Urinary bladder (tissue), 3 donors: ENCODE measurements at regions not wholly inside any gene's neighbourhood (a gene's known extent, or its start where the extent isn't known, plus 50 kb on each side); places are given as distances from the start of the nearest gene placed in this dataset.
"Not testable (repeated sequence)": the region's sequence is repeated elsewhere in the genome, so short reads cannot be mapped to it uniquely, and the experiment has no call there.

ENCODE experiments used
- DNase-seq: peaks from one replicate; pipeline ENCODE4 v3.0.0-alpha.2; 2015; ENCODE audit errors: extremely low spot score
- H3K27ac ChIP-seq: one replicate; pipeline ENCODE4 v1.5.1; 2013; ENCODE audit warnings: low read depth, mild to moderate bottlenecking, moderate library complexity
- H3K36me3 ChIP-seq: one replicate; pipeline ENCODE4 v1.6.1; 2013; ENCODE audit warnings: mild to moderate bottlenecking, moderate library complexity; ENCODE audit not compliant: insufficient read depth
- H3K4me1 ChIP-seq: one replicate; pipeline ENCODE4 v1.6.1; 2013; ENCODE audit warnings: mild to moderate bottlenecking, moderate library complexity; ENCODE audit not compliant: insufficient read depth
- H3K4me3 ChIP-seq: one replicate; pipeline ENCODE4 v1.5.1; 2013; ENCODE audit warnings: low read depth, low read length
- WGBS: extraction: QIAGEN DNeasy Blood & Tissue Kit; methylation state at CpG from one replicate; pipeline ENCODE4 v1.1.7; 2013; 5-methylcytosine and 5-hydroxymethylcytosine counted together
- donor health status: healthy with polysubstance abuse.
- donor health status: healthy.

DNA sequence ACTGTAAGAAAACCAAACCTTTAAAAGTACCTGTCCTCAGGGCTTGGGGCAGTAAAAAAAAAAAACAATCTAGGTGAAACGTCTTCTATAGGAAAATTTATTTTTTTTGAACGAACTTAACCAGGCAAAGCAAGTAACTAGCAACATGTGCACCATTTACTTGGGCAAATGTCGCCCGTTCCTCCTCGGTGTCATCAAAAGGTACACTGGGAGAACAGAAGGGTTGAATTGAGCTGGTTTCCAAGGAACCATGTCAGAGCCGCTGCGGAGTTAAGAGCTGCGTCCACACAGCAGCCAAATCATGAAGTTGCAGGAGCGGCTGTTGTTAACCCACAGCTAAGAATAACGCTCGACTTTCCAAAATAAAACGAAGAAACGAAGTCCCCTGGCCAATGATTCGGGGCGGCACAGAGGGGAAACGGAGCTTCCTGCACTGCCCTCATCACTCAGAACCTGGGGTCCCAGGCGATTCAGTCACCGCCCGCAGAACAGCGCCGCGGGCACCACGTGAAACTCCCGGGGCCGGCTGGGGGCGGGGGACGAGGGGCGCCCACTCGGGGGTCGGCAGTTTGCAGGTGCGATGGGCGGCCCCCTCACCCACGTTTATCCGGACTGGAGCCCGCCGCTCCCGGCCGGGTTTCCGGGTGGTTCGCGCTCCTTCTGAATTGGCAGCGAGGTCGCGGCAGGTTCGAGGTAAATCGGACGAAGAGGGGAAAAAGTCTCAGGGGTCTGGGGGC lies 53.6 kb upstream of the PLGLB1 start:
- H3K36me3 ChIP-seq, H3K4me1 ChIP-seq, DNase-seq: not testable (repeated sequence)
- WGBS: under 1% methylated on average over 40 of the region's 47 CpGs
- peak overlapping the region; percentile 38 for H3K27ac ChIP-seq
- peak overlapping the region; percentile 67 for H3K4me3 ChIP-seq

- H3K36me3 ChIP-seq, DNase-seq, H3K4me1 ChIP-seq: not testable (repeated sequence)
- peak overlapping the region; percentile 67 for H3K4me3 ChIP-seq
- peak overlapping the region; percentile 85 for H3K27ac ChIP-seq
- under 1% methylated on average over 55 of the region's 64 CpGs for WGBS
Measured at GRCh38 chr2:87075791-87076252, 54.2 kb upstream of the PLGLB1 start.

DNA sequence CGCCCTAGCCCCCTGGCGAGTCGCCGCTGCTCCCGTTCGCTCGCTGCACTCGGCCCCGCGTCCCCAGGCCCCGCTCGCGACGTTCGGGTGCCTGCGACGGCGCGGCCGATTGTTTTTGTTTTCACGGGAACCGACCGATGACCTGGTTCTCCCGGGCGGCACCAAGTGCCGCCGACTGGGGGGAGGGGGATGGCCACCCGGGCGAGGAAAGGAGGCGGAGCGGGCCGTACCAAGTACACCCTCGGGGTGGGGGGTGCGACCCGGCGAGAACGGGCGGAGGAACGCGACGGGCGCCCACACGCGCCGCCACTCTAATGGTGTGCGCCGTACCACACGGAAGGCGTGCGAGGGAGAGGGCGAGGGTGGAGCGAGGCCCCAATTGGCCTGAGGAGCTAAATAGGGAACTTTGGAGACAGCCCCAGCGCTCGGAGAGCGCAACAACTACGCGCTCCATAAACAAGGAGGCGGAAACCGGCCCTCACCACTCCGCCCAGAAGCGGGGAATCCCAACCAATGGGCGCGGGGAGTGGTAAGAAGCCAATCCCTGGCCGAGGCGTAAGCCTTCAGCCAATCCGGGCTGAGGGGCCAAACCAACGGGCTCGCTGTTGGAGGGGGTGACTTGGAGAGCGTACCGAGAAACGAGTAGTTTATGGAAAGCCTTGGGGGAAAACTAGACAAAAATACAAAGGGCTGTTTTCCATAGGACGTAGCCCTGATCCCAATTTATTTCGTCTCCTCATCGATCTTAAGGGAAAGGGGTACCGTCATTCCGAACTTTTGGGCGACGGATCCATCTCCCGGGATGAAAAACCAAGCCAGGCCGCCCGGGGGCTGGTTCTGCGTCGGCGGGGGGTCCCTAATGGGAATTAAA lies 54.8 kb upstream of the PLGLB1 start:
- H3K36me3 ChIP-seq, H3K4me1 ChIP-seq: not testable (repeated sequence)
- DNase-seq: peak; percentile 48
- Histone ChIP-seq H3K4me3 (peak overlapping the region; percentile 67), H3K27ac (peak overlapping the region; percentile 92)
- WGBS: under 1% methylated on average over 72 of the region's 84 CpGs

GRCh38 chr2:87077124-87077446 lies 55.4 kb upstream of the PLGLB1 start:
- not testable (repeated sequence) for H3K36me3 ChIP-seq, DNase-seq, H3K4me1 ChIP-seq
- Histone ChIP-seq H3K4me3 (peak overlapping the region; percentile 43), H3K27ac (peak overlapping the region; percentile 92)
- WGBS: 8% methylated on average over 1 of the region's 26 CpGs

- not testable (repeated sequence) for DNase-seq, H3K4me3 ChIP-seq, H3K4me1 ChIP-seq, H3K36me3 ChIP-seq, H3K27ac ChIP-seq
- no CpG with 5 or more reads among the region's 2 CpGs for WGBS
Measured at GRCh38 chr2:87081727-87082126, 60.1 kb upstream of the PLGLB1 start.

DNA sequence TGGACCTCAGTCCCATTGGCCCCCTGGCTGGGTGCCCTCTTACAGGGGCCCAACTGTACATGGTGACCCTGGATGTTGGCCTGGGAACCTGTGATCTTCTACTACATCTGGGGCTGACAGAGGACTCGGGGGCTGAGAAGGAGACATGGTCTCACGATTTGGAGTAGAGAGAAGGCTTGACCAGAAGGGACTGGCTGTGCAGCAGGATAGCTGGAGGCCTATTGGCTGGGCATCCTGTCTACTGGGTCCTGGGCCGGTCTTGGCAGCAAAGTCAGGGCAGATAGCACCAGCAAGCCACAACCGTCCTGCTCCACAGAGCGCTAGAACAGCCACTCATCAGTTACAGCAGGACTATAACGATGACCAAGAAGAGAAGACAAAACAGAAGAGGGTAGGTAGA lies 66.4 kb upstream of the PLGLB1 start:
- not testable (repeated sequence) for H3K36me3 ChIP-seq, H3K4me3 ChIP-seq, H3K4me1 ChIP-seq, H3K27ac ChIP-seq, DNase-seq
- 93% methylated on average over 6 of the region's 6 CpGs for WGBS

- 57% methylated on average over 2 of the region's 5 CpGs for WGBS
- H3K36me3 ChIP-seq, H3K4me3 ChIP-seq, H3K27ac ChIP-seq, H3K4me1 ChIP-seq, DNase-seq: not testable (repeated sequence)
Measured at GRCh38 chr2:87089401-87089800, 67.8 kb upstream of the PLGLB1 start.

DNA sequence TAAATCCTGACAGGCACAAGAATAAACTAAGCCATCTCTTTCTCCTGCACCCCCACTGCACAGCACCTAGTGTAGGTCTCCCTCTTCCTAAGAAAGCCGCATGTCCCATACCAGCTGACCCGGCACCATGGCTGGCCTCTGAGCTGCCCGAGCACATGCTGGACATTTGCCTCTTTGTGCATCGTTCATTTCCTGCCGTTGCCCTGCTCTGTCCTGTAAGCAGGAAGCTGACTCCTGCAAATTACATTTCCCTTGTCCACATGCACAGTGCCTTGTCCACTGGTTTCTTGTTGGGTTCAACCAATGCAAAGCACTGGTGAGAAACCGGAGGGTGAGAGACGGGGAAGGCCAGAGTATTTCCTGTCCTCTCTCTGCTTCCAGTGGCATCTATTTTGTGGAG lies 71.6 kb upstream of the PLGLB1 start:
- not testable (repeated sequence) for H3K27ac ChIP-seq, H3K4me1 ChIP-seq, H3K36me3 ChIP-seq, DNase-seq, H3K4me3 ChIP-seq
- 85% methylated on average over 3 of the region's 7 CpGs for WGBS

DNA sequence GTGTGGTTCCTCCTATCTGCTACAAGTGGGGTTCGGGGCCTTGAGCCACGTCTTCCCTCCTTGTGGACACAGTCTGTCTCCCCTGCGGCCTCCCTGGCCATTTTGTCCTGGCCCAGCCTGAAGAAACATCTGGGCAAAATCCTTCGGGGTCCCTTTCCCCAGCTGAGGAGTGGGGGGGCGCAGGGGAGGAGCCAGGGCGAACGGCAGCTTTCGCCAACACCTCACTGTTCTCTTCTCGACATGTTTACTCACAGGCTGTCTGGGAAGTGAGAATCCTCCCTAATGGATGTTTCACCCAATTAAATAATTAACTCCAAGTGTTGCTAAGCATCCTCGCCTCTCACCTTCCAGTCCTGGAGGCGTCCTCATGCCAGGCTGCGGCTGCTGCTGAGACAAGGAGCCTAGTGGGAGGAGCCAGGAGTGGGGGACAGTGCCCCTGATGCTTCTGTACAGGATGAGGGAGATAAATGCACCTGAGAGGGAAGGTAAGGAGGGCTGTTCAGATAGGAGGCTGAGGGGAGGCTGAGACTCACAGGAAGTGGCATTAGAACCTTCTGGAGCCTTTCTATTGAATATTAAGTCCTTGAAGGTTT lies 72.4 kb upstream of the PLGLB1 start:
- not testable (repeated sequence) for DNase-seq, H3K4me1 ChIP-seq, H3K4me3 ChIP-seq, H3K27ac ChIP-seq, H3K36me3 ChIP-seq
- WGBS: 42% methylated on average over 6 of the region's 12 CpGs

DNA sequence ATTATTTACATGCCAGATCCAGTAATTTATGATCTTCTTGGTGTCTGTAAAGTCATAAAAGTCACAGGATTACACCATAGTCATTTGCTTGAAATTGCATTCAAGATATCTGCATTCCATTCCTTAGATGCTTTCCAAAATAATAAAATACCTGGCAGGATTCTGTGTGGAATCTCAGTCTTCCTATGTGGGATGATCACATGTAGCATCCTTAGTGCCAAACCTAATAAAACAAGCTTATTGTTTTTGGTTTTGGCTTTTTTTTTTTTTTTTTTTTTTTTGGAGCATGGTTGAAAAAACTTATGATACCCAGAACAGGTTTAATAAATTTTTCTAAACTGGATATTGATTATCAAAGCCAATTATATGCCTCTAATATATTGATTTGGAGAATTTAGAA lies 74.2 kb upstream of the PLGLB1 start:
- H3K4me3 ChIP-seq, H3K4me1 ChIP-seq, DNase-seq, H3K27ac ChIP-seq, H3K36me3 ChIP-seq: not testable (repeated sequence)

GRCh38 chr2:87128761-87129553 lies 107.3 kb upstream of the PLGLB1 start:
- not testable (repeated sequence) for DNase-seq, H3K4me1 ChIP-seq, H3K27ac ChIP-seq, H3K4me3 ChIP-seq, H3K36me3 ChIP-seq
- 68% methylated on average over 3 of the region's 5 CpGs for WGBS

DNA sequence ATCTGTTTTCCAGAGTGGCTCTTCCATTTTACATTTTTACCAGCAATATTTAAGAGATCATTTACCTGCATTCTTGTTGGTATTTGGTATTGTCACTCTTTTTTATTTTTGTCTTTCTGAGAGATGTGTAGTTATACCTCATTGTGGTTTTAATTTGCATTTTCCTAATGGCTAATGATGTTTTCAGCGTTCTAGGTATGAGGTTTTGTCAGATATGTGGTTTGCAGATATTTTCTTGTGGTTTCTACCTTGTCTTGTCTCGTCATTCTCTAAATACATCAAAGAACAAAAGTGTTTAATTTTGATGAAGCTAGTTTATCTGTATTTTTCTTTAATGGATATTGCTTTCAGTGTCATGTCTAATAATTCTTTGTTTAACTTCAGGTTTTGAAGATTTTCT lies 110.9 kb upstream of the PLGLB1 start:
- 76% methylated on average over 1 of the region's 2 CpGs for WGBS
- H3K4me3 ChIP-seq, H3K4me1 ChIP-seq, H3K27ac ChIP-seq, H3K36me3 ChIP-seq, DNase-seq: not testable (repeated sequence)

- DNase-seq, H3K36me3 ChIP-seq, H3K4me1 ChIP-seq, H3K4me3 ChIP-seq, H3K27ac ChIP-seq: not testable (repeated sequence)
- no CpG with 5 or more reads among the region's 7 CpGs for WGBS
Measured at GRCh38 chr2:87151835-87152493, 130.3 kb upstream of the PLGLB1 start.
